Neural cell (in vitro differentiated cells): ENCODE measurements at regions not wholly inside any gene's neighbourhood (a gene's known extent, or its start where the extent isn't known, plus 50 kb on each side); places are given as distances from the start of the nearest gene placed in this dataset.

ENCODE experiments used
- H2AFZ ChIP-seq: fragments of 200-600, 300-800 bp; sonication (generic), shearing (Covaris generic); 2 replicates; pipeline ENCODE4 v1.6.0; 2014; ENCODE audit warnings: low read depth, mild to moderate bottlenecking, antibody characterized with exemption, low read length, moderate library complexity
- H3F3A ChIP-seq: fragments of 200-600 bp; shearing (Covaris generic); 2 replicates; pipeline ENCODE4 v1.6.1; 2016; ENCODE audit warnings: mild to moderate bottlenecking, moderate library complexity, mixed read lengths, antibody characterized with exemption, low read length; ENCODE audit not compliant: insufficient read depth, poor library complexity, severe bottlenecking
- H3K27ac ChIP-seq: fragments of 200-600, 300-800 bp; sonication (generic), shearing (Covaris generic); 2 replicates; pipeline ENCODE4 v1.5.1; 2014; ENCODE audit warnings: mild to moderate bottlenecking, low read length, moderate library complexity
- H3K27me3 ChIP-seq: fragments of 300-800, 200-600 bp; sonication (generic), shearing (Covaris generic); 2 replicates; pipeline ENCODE4 v1.6.0; 2014; ENCODE audit warnings: mild to moderate bottlenecking, low read depth, low read length, moderate library complexity; ENCODE audit not compliant: insufficient read depth
- H3K36me3 ChIP-seq: fragments of 300-800, 200-600 bp; sonication (generic), shearing (Covaris generic); 2 replicates; pipeline ENCODE4 v1.5.1; 2014; ENCODE audit warnings: mild to moderate bottlenecking, antibody characterized with exemption, low read length, moderate library complexity; ENCODE audit not compliant: insufficient read depth
- H3K4me2 ChIP-seq: fragments of 300-800, 200-600 bp; sonication (generic), shearing (Covaris generic); 2 replicates; pipeline ENCODE4 v1.6.0; 2014; ENCODE audit warnings: mild to moderate bottlenecking, low read length
- H3K4me3 ChIP-seq: fragments of 300-800, 200-600 bp; sonication (generic), shearing (Covaris generic); 2 replicates; pipeline ENCODE4 v1.5.1; 2014; ENCODE audit warnings: mild to moderate bottlenecking, low read length, moderate library complexity
- H3K79me2 ChIP-seq: fragments of 200-600 bp; shearing (Covaris generic); replicated peaks from 2 replicates; pipeline ENCODE4 v1.6.0; 2014; ENCODE audit warnings: mild to moderate bottlenecking, low read length, moderate library complexity; ENCODE audit not compliant: insufficient read depth
- H3K9ac ChIP-seq: fragments of 300-800, 200-600 bp; sonication (generic), shearing (Covaris generic); 2 replicates; pipeline ENCODE4 v1.6.1; 2016; ENCODE audit warnings: mild to moderate bottlenecking, low read length, mixed read lengths
- H3K9me2 ChIP-seq: fragments of 200-600 bp; shearing (Covaris generic); 2 replicates; pipeline ENCODE4 v1.6.1; 2016; ENCODE audit warnings: mild to moderate bottlenecking, low read length, mixed read lengths; ENCODE audit not compliant: insufficient read depth
- H3K9me3 ChIP-seq: fragments of 200-600, 300-800 bp; sonication (generic), shearing (Covaris generic); 2 replicates; pipeline ENCODE4 v1.6.1; 2016; ENCODE audit warnings: mild to moderate bottlenecking, mixed run types, low read length, moderate library complexity, mixed read lengths
- H4K20me1 ChIP-seq: fragments of 200-600 bp; shearing (Covaris generic); 2 replicates; pipeline ENCODE4 v1.6.1; 2016; ENCODE audit warnings: mild to moderate bottlenecking, mixed run types; ENCODE audit not compliant: insufficient read depth
- CTCF ChIP-seq: fragments of 450-650 bp; IDR thresholded peaks from 2 replicates; pipeline ENCODE4 v1.5.1; 2014; ENCODE audit warnings: antibody characterized with exemption, mild to moderate bottlenecking, moderate library complexity; ENCODE audit not compliant: poor library complexity, severe bottlenecking
- EP300 ChIP-seq: fragments of 450-650 bp; conservative IDR thresholded peaks from 2 replicates; pipeline ENCODE4 v1.6.1; 2014; ENCODE audit warnings: antibody characterized with exemption, mild to moderate bottlenecking, moderate library complexity; ENCODE audit not compliant: poor library complexity, severe bottlenecking
- EZH2 ChIP-seq: fragments of 200-600, 300-800 bp; shearing (Covaris generic), sonication (generic); IDR thresholded peaks from 2 replicates; pipeline ENCODE4 v1.6.1; 2014; ENCODE audit warnings: antibody characterized with exemption, low read length, borderline replicate concordance, mild to moderate bottlenecking; ENCODE audit not compliant: insufficient read depth, poor library complexity, severe bottlenecking
- MXI1 ChIP-seq: fragments of 450-650 bp; conservative IDR thresholded peaks from 2 replicates; pipeline ENCODE4 v1.6.1; 2014; ENCODE audit warnings: antibody characterized with exemption, mild to moderate bottlenecking; ENCODE audit not compliant: poor library complexity, severe bottlenecking
- POLR2AphosphoS5 ChIP-seq: IDR thresholded peaks from 2 replicates; pipeline ENCODE4 v1.6.1; 2012
- RAD21 ChIP-seq: fragments of 450-650 bp; conservative IDR thresholded peaks from 2 replicates; pipeline ENCODE4 v1.6.1; 2014; ENCODE audit warnings: antibody characterized with exemption, mild to moderate bottlenecking, moderate library complexity
- SMC3 ChIP-seq: fragments of 450-650 bp; conservative IDR thresholded peaks from 2 replicates; pipeline ENCODE4 v1.6.1; 2014; ENCODE audit warnings: antibody characterized with exemption, mild to moderate bottlenecking, moderate library complexity; ENCODE audit not compliant: poor library complexity
- TAF1 ChIP-seq: IDR thresholded peaks from 2 replicates; pipeline ENCODE4 v1.6.1; 2012; ENCODE audit warnings: low read depth
- TF ChIP-seq, protein P1 (sequence below): IDR thresholded peaks from 2 replicates; pipeline ENCODE4 v1.6.1; 2012; ENCODE audit warnings: borderline replicate concordance

DNA sequence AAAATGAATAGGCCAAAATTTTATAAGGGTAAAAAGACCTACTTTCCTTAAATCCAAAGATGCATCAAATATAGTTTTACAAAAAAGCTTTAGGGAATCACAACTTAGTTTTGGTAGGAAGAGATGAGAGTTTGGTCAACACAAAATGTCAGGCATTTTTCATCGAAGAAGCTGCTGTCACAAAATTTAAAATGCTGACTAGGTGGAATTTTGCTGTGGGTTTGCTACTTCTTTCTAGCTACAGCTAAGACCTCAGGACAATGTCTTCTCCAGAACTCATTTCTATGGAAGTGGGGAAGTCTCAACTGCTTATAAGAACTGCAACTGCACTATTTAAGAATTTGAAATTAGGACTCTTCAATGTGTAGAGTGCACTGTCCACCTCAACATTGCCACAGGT is 351.1 kb downstream of the HAO1 start:
- Histone ChIP-seq H3K79me2 (no peaks in the 10 kb centered on the region), H3K9ac (no peak overlapping the region), H3K27me3 (no peaks in the 10 kb centered on the region), H3K4me2 (no peak overlapping the region), H4K20me1 (no peaks in the 10 kb centered on the region), H3K27ac (no peak overlapping the region), H3K9me3 (no peaks in the 10 kb centered on the region), H3K9me2 (no peaks in the 10 kb centered on the region), H2AFZ (no peak overlapping the region), H3K4me3 (no peak overlapping the region), H3K36me3 (no peaks in the 10 kb centered on the region), H3F3A (no peaks in the 10 kb centered on the region)
- no peak for TF ChIP-seq SMC3
- TF ChIP-seq CTCF, result no peak
- TF ChIP-seq EZH2, result no peak

GRCh38 chr20:7596541-7596940 is 343.7 kb downstream of the HAO1 start:
- Histone ChIP-seq H3K27ac (no peak overlapping the region), H3K4me3 (no peak overlapping the region), H3K79me2 (no peaks in the 10 kb centered on the region), H2AFZ (no peak overlapping the region), H4K20me1 (no peaks in the 10 kb centered on the region), H3K4me2 (no peak overlapping the region), H3K9me2 (no peaks in the 10 kb centered on the region), H3K27me3 (no peaks in the 10 kb centered on the region), H3K9me3 (no peaks in the 10 kb centered on the region), H3K36me3 (no peaks in the 10 kb centered on the region), H3K9ac (no peak overlapping the region), H3F3A (no peaks in the 10 kb centered on the region)
- TF ChIP-seq CTCF (no peak), MXI1 (no peak), RAD21 (no peak), EP300 (no peak), POLR2AphosphoS5 (no peak), TAF1 (no peak), SMC3 (no peak), EZH2 (no peak)
- TF ChIP-seq, protein P1, sequence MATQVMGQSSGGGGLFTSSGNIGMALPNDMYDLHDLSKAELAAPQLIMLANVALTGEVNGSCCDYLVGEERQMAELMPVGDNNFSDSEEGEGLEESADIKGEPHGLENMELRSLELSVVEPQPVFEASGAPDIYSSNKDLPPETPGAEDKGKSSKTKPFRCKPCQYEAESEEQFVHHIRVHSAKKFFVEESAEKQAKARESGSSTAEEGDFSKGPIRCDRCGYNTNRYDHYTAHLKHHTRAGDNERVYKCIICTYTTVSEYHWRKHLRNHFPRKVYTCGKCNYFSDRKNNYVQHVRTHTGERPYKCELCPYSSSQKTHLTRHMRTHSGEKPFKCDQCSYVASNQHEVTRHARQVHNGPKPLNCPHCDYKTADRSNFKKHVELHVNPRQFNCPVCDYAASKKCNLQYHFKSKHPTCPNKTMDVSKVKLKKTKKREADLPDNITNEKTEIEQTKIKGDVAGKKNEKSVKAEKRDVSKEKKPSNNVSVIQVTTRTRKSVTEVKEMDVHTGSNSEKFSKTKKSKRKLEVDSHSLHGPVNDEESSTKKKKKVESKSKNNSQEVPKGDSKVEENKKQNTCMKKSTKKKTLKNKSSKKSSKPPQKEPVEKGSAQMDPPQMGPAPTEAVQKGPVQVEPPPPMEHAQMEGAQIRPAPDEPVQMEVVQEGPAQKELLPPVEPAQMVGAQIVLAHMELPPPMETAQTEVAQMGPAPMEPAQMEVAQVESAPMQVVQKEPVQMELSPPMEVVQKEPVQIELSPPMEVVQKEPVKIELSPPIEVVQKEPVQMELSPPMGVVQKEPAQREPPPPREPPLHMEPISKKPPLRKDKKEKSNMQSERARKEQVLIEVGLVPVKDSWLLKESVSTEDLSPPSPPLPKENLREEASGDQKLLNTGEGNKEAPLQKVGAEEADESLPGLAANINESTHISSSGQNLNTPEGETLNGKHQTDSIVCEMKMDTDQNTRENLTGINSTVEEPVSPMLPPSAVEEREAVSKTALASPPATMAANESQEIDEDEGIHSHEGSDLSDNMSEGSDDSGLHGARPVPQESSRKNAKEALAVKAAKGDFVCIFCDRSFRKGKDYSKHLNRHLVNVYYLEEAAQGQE, result no peak
